Panc1 (cell line): ENCODE measurements at regions not wholly inside any gene's neighbourhood (a gene's known extent, or its start where the extent isn't known, plus 50 kb on each side); places are given as distances from the start of the nearest gene placed in this dataset.

Experiments used
- ATAC-seq: fragments of 200-7000 bp; cut with Tn5 transposase; 2 replicates; pipeline ENCODE4 v1.9.1; 2020; ENCODE audit warnings: mild to moderate bottlenecking, moderate library complexity
- BruUV-seq: library from RNA; stranded (reverse); fragments of 400-500 nt; replicated peaks from 2 replicates; lab custom pipeline; 2021; lab: Mats Ljungman, UMichigan
- CTCF ChIA-PET: fragments of 300-600 bp; sonication (Branson Sonifier 250); formaldehyde crosslinking; loops from one replicate; lab custom pipeline; 2022; ENCODE audit warnings: antibody characterized with exemption; lab: Charles Lee
- POLR2A ChIA-PET: fragments of 300-600 bp; sonication (Branson Sonifier 250); formaldehyde crosslinking; loops from one replicate; lab custom pipeline; 2022; ENCODE audit warnings: antibody characterized with exemption; lab: Charles Lee
- DNase-seq: peaks from one replicate; pipeline ENCODE4 v3.0.0-alpha.2; 2010; ENCODE audit warnings: low read depth, low spot score
- H3K27ac ChIP-seq: 2 replicates; pipeline ENCODE4 v1.5.1; 2011; ENCODE audit warnings: mild to moderate bottlenecking, low read length, inconsistent platforms
- H3K27me3 ChIP-seq: fragments of 200-500 bp; sonication (Bioruptor generic); 2 replicates; pipeline ENCODE4 v1.6.0; 2014; ENCODE audit warnings: low read length, inconsistent platforms; ENCODE audit not compliant: control insufficient read depth, insufficient read depth
- H3K36me3 ChIP-seq: fragments of 200-500 bp; sonication (Bioruptor generic); 2 replicates; pipeline ENCODE4 v1.5.1; 2014; ENCODE audit warnings: inconsistent platforms, mild to moderate bottlenecking, low read length, moderate library complexity; ENCODE audit not compliant: control insufficient read depth, insufficient read depth
- H3K4me1 ChIP-seq: 2 replicates; pipeline ENCODE4 v1.5.1; 2011; ENCODE audit warnings: inconsistent platforms, mild to moderate bottlenecking, low read length, moderate library complexity; ENCODE audit not compliant: control insufficient read depth, insufficient read depth
- H3K4me3 ChIP-seq, 2 experiments: 2 replicates each; pipeline ENCODE4 v1.5.1; 2011 to 2012; ENCODE audit warnings: low read depth in 2 of 2, low read length in 2 of 2, mild to moderate bottlenecking in 2 of 2, inconsistent platforms in 1 of 2, moderate library complexity in 1 of 2
- H3K9me3 ChIP-seq: fragments of 200-500 bp; sonication (Bioruptor generic); 2 replicates; pipeline ENCODE4 v1.5.1; 2014; ENCODE audit warnings: low read depth, mild to moderate bottlenecking, inconsistent platforms, low read length, moderate library complexity; ENCODE audit not compliant: control insufficient read depth, insufficient read depth
- POLR2AphosphoS5 ChIP-seq: IDR thresholded peaks from 2 replicates; pipeline ENCODE4 v1.6.1; 2012; ENCODE audit warnings: mild to moderate bottlenecking, low read depth, low read length, moderate library complexity
- REST ChIP-seq, 2 experiments: IDR thresholded peaks; 2 replicates each; pipeline ENCODE4 v1.6.1; 2011 to 2012; ENCODE audit warnings: low read depth in 2 of 2, control low read depth in 1 of 2, low read length in 1 of 2, mild to moderate bottlenecking in 1 of 2, moderate library complexity in 1 of 2; ENCODE audit not compliant: insufficient read depth in 1 of 2
- SIN3A ChIP-seq: IDR thresholded peaks from 2 replicates; pipeline ENCODE4 v1.6.1; 2012; ENCODE audit warnings: low read depth, mild to moderate bottlenecking, low read length, moderate library complexity, borderline replicate concordance; ENCODE audit not compliant: insufficient read depth
- TCF7L2 ChIP-seq: IDR thresholded peaks from 2 replicates; pipeline ENCODE4 v1.6.1; 2011; ENCODE audit warnings: mild to moderate bottlenecking, low read depth, low read length, inconsistent platforms
- in situ Hi-C: cut with HindIII; loops from 2 replicates; pipeline ENCODE4 v1.10.0; 2016; ENCODE audit warnings: low sequenced_read_pairs, low pct_unique_long_range_greater_than_20kb
- intact Hi-C: fragments of 100-400 bp; cut with micrococcal nuclease; formaldehyde crosslinking; loops from one replicate; pipeline ENCODE4 v1.10.0; 2022; ENCODE audit not compliant: unreplicated experiment
- TF ChIP-seq, protein P1 (sequence below): fragments of 450-650 bp; IDR thresholded peaks from 2 replicates; pipeline ENCODE4 v1.5.1; 2017; ENCODE audit warnings: mild to moderate bottlenecking

- H3K4me1 ChIP-seq, result no peaks in the 10 kb centered on the region
- no peaks in the 10 kb centered on the region for H3K9me3 ChIP-seq
- no peak for ATAC-seq
- H3K27me3 ChIP-seq, result no peaks in the 10 kb centered on the region
- TF ChIP-seq SIN3A, result no peak
- TF ChIP-seq, protein P1, sequence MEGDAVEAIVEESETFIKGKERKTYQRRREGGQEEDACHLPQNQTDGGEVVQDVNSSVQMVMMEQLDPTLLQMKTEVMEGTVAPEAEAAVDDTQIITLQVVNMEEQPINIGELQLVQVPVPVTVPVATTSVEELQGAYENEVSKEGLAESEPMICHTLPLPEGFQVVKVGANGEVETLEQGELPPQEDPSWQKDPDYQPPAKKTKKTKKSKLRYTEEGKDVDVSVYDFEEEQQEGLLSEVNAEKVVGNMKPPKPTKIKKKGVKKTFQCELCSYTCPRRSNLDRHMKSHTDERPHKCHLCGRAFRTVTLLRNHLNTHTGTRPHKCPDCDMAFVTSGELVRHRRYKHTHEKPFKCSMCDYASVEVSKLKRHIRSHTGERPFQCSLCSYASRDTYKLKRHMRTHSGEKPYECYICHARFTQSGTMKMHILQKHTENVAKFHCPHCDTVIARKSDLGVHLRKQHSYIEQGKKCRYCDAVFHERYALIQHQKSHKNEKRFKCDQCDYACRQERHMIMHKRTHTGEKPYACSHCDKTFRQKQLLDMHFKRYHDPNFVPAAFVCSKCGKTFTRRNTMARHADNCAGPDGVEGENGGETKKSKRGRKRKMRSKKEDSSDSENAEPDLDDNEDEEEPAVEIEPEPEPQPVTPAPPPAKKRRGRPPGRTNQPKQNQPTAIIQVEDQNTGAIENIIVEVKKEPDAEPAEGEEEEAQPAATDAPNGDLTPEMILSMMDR, result no peak
- no peak for TF ChIP-seq TCF7L2
- TF ChIP-seq REST (IDR thresholded peaks at IDR 0.05; ENCODE audit: insufficient read depth in 1 of 2, low read depth in 2 of 2, low read length in 1 of 2), result no peak
- no peak for TF ChIP-seq POLR2AphosphoS5
- POLR2A ChIA-PET, result no interaction called here
- BruUV-seq, result no TSS peak
- H3K27ac ChIP-seq, result no peak overlapping the region
- no peaks in the 10 kb centered on the region for H3K36me3 ChIP-seq
- no peak for DNase-seq
- in situ Hi-C loops (no loop called here), intact Hi-C loops (no loop called here)
- no peak overlapping the region for H3K4me3 ChIP-seq
- CTCF ChIA-PET, result no interaction called here
These were observed 439.3 kb downstream of the USP25 start for GRCh38 chr21:16169102-16169511.

DNA sequence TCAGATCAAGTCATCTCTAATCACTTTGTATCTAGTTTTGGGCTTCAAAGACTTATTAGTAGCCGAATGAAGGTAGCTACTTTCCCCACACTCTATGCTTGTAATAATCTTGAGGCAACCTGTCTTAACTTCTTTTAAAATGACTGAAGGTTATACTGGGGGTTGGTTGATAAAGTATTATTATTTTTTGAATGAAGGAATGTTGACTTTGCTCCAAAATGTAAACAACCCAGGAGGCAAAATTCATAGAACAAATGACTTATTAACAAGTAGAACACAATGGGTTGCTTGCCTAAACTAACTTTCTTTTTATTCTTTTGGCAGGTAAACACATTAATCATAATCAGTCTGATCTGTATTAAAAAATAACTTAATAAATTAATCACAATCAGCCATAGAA lies 440.0 kb downstream of the USP25 start:
- no peak for TF ChIP-seq TCF7L2
- no peak for TF ChIP-seq SIN3A
- TF ChIP-seq POLR2AphosphoS5, result no peak
- no peak for TF ChIP-seq REST (IDR thresholded peaks at IDR 0.05; ENCODE audit: insufficient read depth in 1 of 2, low read depth in 2 of 2, low read length in 1 of 2)
- TF ChIP-seq, protein P1, result no peak
- CTCF ChIA-PET, result no interaction called here
- BruUV-seq, result no TSS peak
- intact Hi-C loops, result no loop called here
- no peaks in the 10 kb centered on the region for H3K9me3 ChIP-seq
- POLR2A ChIA-PET, result no interaction called here
- no peak overlapping the region for H3K4me3 ChIP-seq
- no peak overlapping the region for H3K27ac ChIP-seq
- no peak for ATAC-seq
- H3K36me3 ChIP-seq, result no peaks in the 10 kb centered on the region
- no peaks in the 10 kb centered on the region for H3K4me1 ChIP-seq
- no peak for DNase-seq
- in situ Hi-C loops, result no loop called here
- no peaks in the 10 kb centered on the region for H3K27me3 ChIP-seq
